Transverse colon (tissue), 4 donors: ENCODE measurements at regions not wholly inside any gene's neighbourhood (a gene's known extent, or its start where the extent isn't known, plus 50 kb on each side); places are given as distances from the start of the nearest gene placed in this dataset.

Experiments used
- DNase-seq: peaks from one replicate; pipeline ENCODE4 v3.0.0-alpha.2; 2019
- H3K27ac ChIP-seq, 4 donors: fragments of 200-600 bp; sonication (generic); 2 replicates each; pipeline ENCODE4 v1.5.1; 2016 to 2018; ENCODE audit warnings: inconsistent platforms in 4 of 4
- H3K27me3 ChIP-seq: fragments of 200-600 bp; sonication (generic); 2 replicates; pipeline ENCODE4 v1.5.1; 2017; ENCODE audit warnings: inconsistent platforms
- H3K36me3 ChIP-seq, 4 donors: fragments of 200-600 bp; sonication (generic); 2 replicates each; pipeline ENCODE4 v1.5.1; 2017 to 2019; ENCODE audit warnings: inconsistent platforms in 4 of 4
- H3K4me1 ChIP-seq, 4 donors: fragments of 200-600 bp; sonication (generic); 2 replicates each; pipeline ENCODE4 v1.5.1; 2017 to 2020; ENCODE audit warnings: inconsistent platforms in 4 of 4
- H3K4me3 ChIP-seq, 4 donors: fragments of 200-600 bp; sonication (generic); 1 replicate in 1 of 4; 2 replicates in 3 of 4; pipeline versions ENCODE4 v1.5.1 to v1.6.1; 2017 to 2019; ENCODE audit warnings: inconsistent platforms in 4 of 4
- H3K9me3 ChIP-seq, 2 donors: fragments of 200-600 bp; sonication (generic); 2 replicates each; pipeline ENCODE4 v1.5.1; 2017 to 2019; ENCODE audit warnings: inconsistent platforms in 2 of 2
- EP300 ChIP-seq: sonication (generic); formaldehyde crosslinking; IDR thresholded peaks from one replicate; pipeline ENCODE4 v1.6.1; 2017; ENCODE audit warnings: antibody characterized with exemption, low read depth
- POLR2A ChIP-seq: fragments of 450-650 bp; IDR thresholded peaks from one replicate; pipeline ENCODE4 v1.6.1; 2016; ENCODE audit warnings: antibody characterized with exemption, mild to moderate bottlenecking, moderate library complexity
- POLR2AphosphoS5 ChIP-seq, 3 donors: sonication (generic); formaldehyde crosslinking; IDR thresholded peaks; one replicate each; pipeline ENCODE4 v1.6.1; 2016; ENCODE audit warnings: antibody characterized with exemption in 3 of 3
- WGBS, 2 donors: methylation state at CpG; one replicate each; pipeline ENCODE4 v1.1.5; 2018; ENCODE audit warnings: low coverage in 1 of 2; 5-methylcytosine and 5-hydroxymethylcytosine counted together
- in situ Hi-C, 4 donors: fragments of 200-750 bp; cut with MboI; loops; one replicate each; pipeline versions ENCODE4 v1.15.0 to v1.15.1; 2017; ENCODE audit warnings: low sequenced_read_pairs in 3 of 4, low pct_ligation_motif_present in 1 of 4, low pct_unique_long_range_greater_than_20kb in 1 of 4
- intact Hi-C: fragments of 100-400 bp; cut with DNase I; formaldehyde crosslinking; loops from one replicate; pipeline ENCODE4 v1.15.1; 2023; ENCODE audit warnings: low total_unique reads
- TF ChIP-seq, protein P1 (sequence below), 5 experiments: fragments of 200-600 bp in 3 of 5; fragments of 450-650 bp in 2 of 5; sonication (generic) in 3 of 5; IDR thresholded peaks; 1 replicate in 2 of 5; 2 replicates in 3 of 5; pipeline ENCODE4 v1.5.1; 2016 to 2017; ENCODE audit warnings: antibody characterized with exemption in 5 of 5, inconsistent platforms in 3 of 5, mild to moderate bottlenecking in 2 of 5, moderate library complexity in 1 of 5

DNA sequence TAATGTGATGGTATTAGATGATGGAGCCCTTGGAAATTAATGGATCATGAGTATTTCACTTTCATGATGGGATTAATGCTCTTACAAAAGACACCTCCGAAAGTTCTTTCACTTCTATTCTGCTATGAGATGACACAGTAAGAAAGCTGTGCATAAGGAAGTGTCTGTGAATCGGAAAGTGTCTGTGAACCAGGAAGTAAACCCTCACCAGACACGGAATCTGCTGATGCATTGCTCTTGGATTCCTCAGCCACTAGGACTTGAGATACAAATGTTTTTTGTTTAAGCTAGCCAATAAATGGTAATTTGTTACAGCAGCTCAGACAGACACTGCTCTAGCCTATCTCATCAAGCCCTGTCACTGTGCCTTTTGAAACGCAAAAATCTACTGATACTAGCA, 440.4 kb upstream of the PRR20A start:
- intact Hi-C loops = no loop called here
- H3K27ac ChIP-seq = no peak overlapping the region
- H3K9me3 ChIP-seq = no peaks in the 10 kb centered on the region
- H3K36me3 ChIP-seq = no peaks in the 10 kb centered on the region
- WGBS, 2 donors = 75 to 86% methylated on average over 4 of the region's 4 CpGs
- no peak for TF ChIP-seq POLR2A
- in situ Hi-C loops = no loop called here
- no peaks in the 10 kb centered on the region for H3K27me3 ChIP-seq
- DNase-seq = no peak
- no peak overlapping the region for H3K4me3 ChIP-seq
- H3K4me1 ChIP-seq = no peaks in the 10 kb centered on the region

DNA sequence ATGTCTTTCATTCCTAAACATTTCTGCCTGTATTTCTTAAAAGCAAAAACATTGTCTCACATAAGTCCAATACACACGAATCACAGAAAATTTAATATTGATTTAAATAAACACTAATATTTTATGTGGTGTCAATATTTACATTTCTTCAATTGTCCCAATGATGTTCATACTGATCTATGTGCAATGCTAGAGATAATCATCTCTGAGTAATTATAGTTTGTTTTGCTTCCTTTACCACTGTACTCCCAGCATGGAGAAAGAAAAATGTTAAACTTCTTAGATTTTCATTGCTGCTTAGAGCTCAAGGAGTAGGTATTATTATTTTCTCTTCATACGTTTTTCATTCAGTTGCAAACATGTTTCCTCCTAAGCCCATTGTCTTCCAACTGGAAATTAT, 434.2 kb upstream of the PRR20A start:
- in situ Hi-C loops = no loop called here

DNA sequence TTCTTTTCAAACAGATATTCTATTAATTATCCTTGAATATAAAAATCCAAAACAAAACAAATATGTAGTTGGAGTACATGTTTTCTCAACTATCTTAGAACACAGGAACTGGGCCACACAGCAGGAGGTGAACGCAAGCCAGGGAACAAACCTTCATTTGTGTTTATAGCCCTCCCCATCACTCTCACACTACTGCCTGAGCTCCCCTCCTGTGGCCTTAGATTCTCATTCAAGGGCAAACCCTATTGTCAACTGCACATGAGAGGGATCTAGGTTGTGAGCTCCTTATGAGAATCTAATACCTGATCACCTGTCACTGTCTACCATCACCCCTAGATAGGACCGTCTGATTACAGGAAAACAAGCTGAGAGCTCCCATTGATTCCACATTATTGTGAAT, 427.1 kb upstream of the PRR20A start:
- TF ChIP-seq POLR2A (no peak), EP300 (no peak), POLR2AphosphoS5 (IDR thresholded peaks at IDR 0.05) (no peak)
- TF ChIP-seq, protein P1, sequence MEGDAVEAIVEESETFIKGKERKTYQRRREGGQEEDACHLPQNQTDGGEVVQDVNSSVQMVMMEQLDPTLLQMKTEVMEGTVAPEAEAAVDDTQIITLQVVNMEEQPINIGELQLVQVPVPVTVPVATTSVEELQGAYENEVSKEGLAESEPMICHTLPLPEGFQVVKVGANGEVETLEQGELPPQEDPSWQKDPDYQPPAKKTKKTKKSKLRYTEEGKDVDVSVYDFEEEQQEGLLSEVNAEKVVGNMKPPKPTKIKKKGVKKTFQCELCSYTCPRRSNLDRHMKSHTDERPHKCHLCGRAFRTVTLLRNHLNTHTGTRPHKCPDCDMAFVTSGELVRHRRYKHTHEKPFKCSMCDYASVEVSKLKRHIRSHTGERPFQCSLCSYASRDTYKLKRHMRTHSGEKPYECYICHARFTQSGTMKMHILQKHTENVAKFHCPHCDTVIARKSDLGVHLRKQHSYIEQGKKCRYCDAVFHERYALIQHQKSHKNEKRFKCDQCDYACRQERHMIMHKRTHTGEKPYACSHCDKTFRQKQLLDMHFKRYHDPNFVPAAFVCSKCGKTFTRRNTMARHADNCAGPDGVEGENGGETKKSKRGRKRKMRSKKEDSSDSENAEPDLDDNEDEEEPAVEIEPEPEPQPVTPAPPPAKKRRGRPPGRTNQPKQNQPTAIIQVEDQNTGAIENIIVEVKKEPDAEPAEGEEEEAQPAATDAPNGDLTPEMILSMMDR (IDR thresholded peaks at IDR 0.05) = no peak
- WGBS, 2 donors = 85 to 92% methylated on average over 2 of the region's 2 CpGs
- in situ Hi-C loops = no loop called here

More for the DNA sequence above, 434.2 kb upstream of the PRR20A start:
- no peak overlapping the region for H3K4me3 ChIP-seq
- H3K36me3 ChIP-seq = no peaks in the 10 kb centered on the region
- H3K27ac ChIP-seq = no peak overlapping the region
- no peak for DNase-seq
- H3K27me3 ChIP-seq = no peaks in the 10 kb centered on the region
- intact Hi-C loops = no loop called here
- H3K9me3 ChIP-seq = no peaks in the 10 kb centered on the region
- 31 to 40% methylated on average over 2 of the region's 2 CpGs for WGBS, 2 donors
- no peak for TF ChIP-seq POLR2AphosphoS5 (IDR thresholded peaks at IDR 0.05)
- no peak for TF ChIP-seq POLR2A
- no peak for TF ChIP-seq EP300
- TF ChIP-seq, protein P1 (IDR thresholded peaks at IDR 0.05) = no peak
- H3K4me1 ChIP-seq = no peaks in the 10 kb centered on the region

DNA sequence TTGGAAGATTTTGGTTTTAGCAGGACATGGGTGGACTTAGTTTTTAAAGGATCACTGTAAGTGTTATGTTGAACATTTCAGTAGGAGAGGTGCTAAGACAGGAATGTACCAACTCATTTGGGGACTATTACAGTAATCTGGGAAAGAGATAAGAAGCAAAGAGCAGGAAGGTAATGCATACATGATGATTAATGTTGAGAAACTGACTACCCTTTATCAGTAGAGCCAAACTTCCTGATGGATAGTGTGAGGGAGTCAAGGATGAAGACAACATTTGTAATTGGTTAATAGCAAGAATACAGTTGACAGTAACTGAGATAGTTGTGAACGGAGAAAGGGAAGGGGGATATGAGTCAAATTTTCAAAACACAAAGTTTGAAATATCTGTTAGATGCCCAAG, 421.9 kb upstream of the PRR20A start:
- 67 to 80% methylated on average over 1 of the region's 1 CpG for WGBS, 2 donors
- in situ Hi-C loops = no loop called here

More for the DNA sequence above, 427.1 kb upstream of the PRR20A start:
- Histone ChIP-seq H3K27ac (no peak overlapping the region), H3K4me3 (no peak overlapping the region), H3K4me1 (no peaks in the 10 kb centered on the region), H3K9me3 (no peaks in the 10 kb centered on the region), H3K36me3 (no peaks in the 10 kb centered on the region), H3K27me3 (no peaks in the 10 kb centered on the region)
- intact Hi-C loops = no loop called here
- no peak for DNase-seq

DNA sequence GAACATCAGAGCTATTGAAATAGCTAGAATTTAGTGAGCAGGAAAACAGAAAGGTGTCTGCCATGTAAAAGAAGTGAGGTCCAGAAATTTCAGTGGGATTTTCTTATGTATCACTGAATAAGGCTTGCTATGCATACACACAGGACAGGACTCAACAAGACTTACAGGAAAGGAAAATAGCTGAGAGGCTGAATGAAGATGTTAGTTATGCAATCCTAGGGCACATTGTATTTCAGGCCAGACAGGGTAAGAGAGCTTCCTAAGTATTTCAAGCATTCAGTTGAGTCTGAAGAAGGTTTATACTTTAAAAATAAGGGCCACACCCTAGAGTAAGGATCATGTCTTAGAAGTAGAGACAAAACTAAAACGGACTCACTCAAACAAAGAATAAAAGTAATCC, 419.9 kb upstream of the PRR20A start:
- intact Hi-C loops (no loop called here), in situ Hi-C loops (no loop called here)
- no peak for DNase-seq
- no peak overlapping the region for H3K27ac ChIP-seq
- H3K4me1 ChIP-seq = no peaks in the 10 kb centered on the region
- no peaks in the 10 kb centered on the region for H3K27me3 ChIP-seq
- no peaks in the 10 kb centered on the region for H3K36me3 ChIP-seq
- H3K4me3 ChIP-seq = no peak overlapping the region
- H3K9me3 ChIP-seq = no peaks in the 10 kb centered on the region
- WGBS, 2 donors = 78 to 81% methylated on average over 1 of the region's 1 CpG
- no peak for TF ChIP-seq EP300
- no peak for TF ChIP-seq POLR2AphosphoS5 (IDR thresholded peaks at IDR 0.05)
- TF ChIP-seq, protein P1 (IDR thresholded peaks at IDR 0.05) = no peak
- no peak for TF ChIP-seq POLR2A

More for the DNA sequence above, 421.9 kb upstream of the PRR20A start:
- Histone ChIP-seq H3K4me1 (no peaks in the 10 kb centered on the region), H3K36me3 (no peaks in the 10 kb centered on the region), H3K4me3 (no peak overlapping the region), H3K9me3 (no peaks in the 10 kb centered on the region), H3K27me3 (no peaks in the 10 kb centered on the region), H3K27ac (no peak overlapping the region)
- intact Hi-C loops = no loop called here
- DNase-seq = no peak
- TF ChIP-seq, protein P1 (IDR thresholded peaks at IDR 0.05) = no peak
- no peak for TF ChIP-seq EP300
- TF ChIP-seq POLR2A = no peak
- TF ChIP-seq POLR2AphosphoS5 (IDR thresholded peaks at IDR 0.05) = no peak
